IMR-90 (cell line): ENCODE measurements at regions not wholly inside any gene's neighbourhood (a gene's known extent, or its start where the extent isn't known, plus 50 kb on each side); places are given as distances from the start of the nearest gene placed in this dataset.

Source experiments
- ATAC-seq: fragments of 200-7000 bp; cut with Tn5 transposase; 2 replicates; pipeline ENCODE4 v1.9.1; 2020; ENCODE audit warnings: low read depth, mild to moderate bottlenecking, moderate library complexity
- BruUV-seq: library from RNA; stranded (reverse); fragments of 400-500 nt; replicated peaks from 2 replicates; lab custom pipeline; 2021; lab: Mats Ljungman, UMichigan
- CTCF ChIA-PET: fragments of 300-600 bp; formaldehyde crosslinking; extraction: SDS; loops from one replicate; lab custom pipeline; 2021; ENCODE audit warnings: antibody characterized with exemption; lab: Yijun Ruan, JAX
- POLR2A ChIA-PET: fragments of 300-600 bp; sonication (Branson Sonifier 250); formaldehyde crosslinking; loops from one replicate; lab custom pipeline; 2022; ENCODE audit warnings: antibody characterized with exemption; ENCODE audit not compliant: unreplicated experiment; lab: Charles Lee
- DNase-seq: peaks from one replicate; pipeline ENCODE4 v3.0.0; 2013
- H2AFZ ChIP-seq: replicated peaks from 2 replicates; pipeline ENCODE3; 2013; ENCODE audit warnings: low read length, mild to moderate bottlenecking; ENCODE audit not compliant: poor library complexity
- H2AK5ac ChIP-seq: 2 replicates; pipeline ENCODE4 v1.6.1; 2013; ENCODE audit warnings: low read depth, low read length, inconsistent platforms
- H2AK9ac ChIP-seq: replicated peaks from 2 replicates; pipeline ENCODE3; 2013; ENCODE audit warnings: mild to moderate bottlenecking, low read depth, low read length, moderate library complexity; ENCODE audit not compliant: poor library complexity
- H2BK120ac ChIP-seq: 2 replicates; pipeline ENCODE4 v1.6.1; 2013; ENCODE audit warnings: low read depth, low read length, inconsistent platforms
- H2BK15ac ChIP-seq: 3 replicates; pipeline ENCODE4 v1.6.1; 2013; ENCODE audit warnings: low read depth, low read length, inconsistent platforms
- H2BK20ac ChIP-seq: 2 replicates; pipeline ENCODE4 v1.6.1; 2013; ENCODE audit warnings: low read depth, mild to moderate bottlenecking, inconsistent platforms, low read length, moderate library complexity
- H2BK5ac ChIP-seq: 2 replicates; pipeline ENCODE4 v1.6.1; 2013; ENCODE audit warnings: mild to moderate bottlenecking, low read depth, low read length, inconsistent platforms; ENCODE audit not compliant: poor library complexity, severe bottlenecking
- H3K14ac ChIP-seq: replicated peaks from 2 replicates; pipeline ENCODE4 v1.6.1; 2013; ENCODE audit warnings: low read depth, low read length, inconsistent platforms
- H3K18ac ChIP-seq: 2 replicates; pipeline ENCODE4 v1.6.1; 2013; ENCODE audit warnings: low read depth, low read length, control low read depth
- H3K23ac ChIP-seq: 2 replicates; pipeline ENCODE4 v1.6.1; 2013; ENCODE audit warnings: low read depth, low read length, inconsistent platforms
- H3K27ac ChIP-seq: 2 replicates; pipeline ENCODE4 v1.5.1; 2013; ENCODE audit warnings: mild to moderate bottlenecking, control low read depth, low read length; ENCODE audit not compliant: insufficient read depth
- H3K27me3 ChIP-seq: 2 replicates; pipeline ENCODE4 v1.6.1; 2013; ENCODE audit warnings: low read length; ENCODE audit not compliant: control insufficient read depth, insufficient read depth
- H3K36me3 ChIP-seq: 2 replicates; pipeline ENCODE4 v1.6.1; 2013; ENCODE audit warnings: low read length, mixed read lengths; ENCODE audit not compliant: control insufficient read depth, insufficient read depth
- H3K4ac ChIP-seq: 2 replicates; pipeline ENCODE4 v1.6.1; 2013; ENCODE audit warnings: low read depth, low read length, inconsistent platforms
- H3K4me1 ChIP-seq: 2 replicates; pipeline ENCODE4 v1.6.1; 2013; ENCODE audit warnings: low read length, mixed read lengths; ENCODE audit not compliant: control insufficient read depth, insufficient read depth
- H3K4me2 ChIP-seq: 2 replicates; pipeline ENCODE4 v1.6.1; 2013; ENCODE audit warnings: low read depth, mild to moderate bottlenecking, control low read depth, low read length, moderate library complexity
- H3K4me3 ChIP-seq: 2 replicates; pipeline ENCODE4 v1.5.1; 2013; ENCODE audit warnings: low read depth, mild to moderate bottlenecking, control low read depth, low read length, moderate library complexity; ENCODE audit not compliant: insufficient read depth
- H3K56ac ChIP-seq: 2 replicates; pipeline ENCODE4 v1.6.1; 2013; ENCODE audit warnings: low read length, inconsistent platforms; ENCODE audit not compliant: insufficient read depth; ENCODE audit errors: extremely low read depth
- H3K79me1 ChIP-seq, 2 experiments: 2 replicates each; pipeline ENCODE4 v1.6.1; 2013; ENCODE audit warnings: low read length in 2 of 2, inconsistent platforms in 1 of 2, low read depth in 1 of 2
- H3K9ac ChIP-seq: 2 replicates; pipeline ENCODE4 v1.6.1; 2013; ENCODE audit warnings: low read depth, low read length, control low read depth
- H3K9me1 ChIP-seq: 2 replicates; pipeline ENCODE4 v1.6.1; 2013; ENCODE audit warnings: low read length, inconsistent platforms; ENCODE audit not compliant: insufficient read depth
- H3K9me3 ChIP-seq: 2 replicates; pipeline ENCODE4 v1.6.1; 2013; ENCODE audit warnings: low read length; ENCODE audit not compliant: control insufficient read depth, insufficient read depth
- H4K20me1 ChIP-seq: 2 replicates; pipeline ENCODE4 v1.6.1; 2013; ENCODE audit warnings: low read length, inconsistent platforms; ENCODE audit not compliant: insufficient read depth
- H4K5ac ChIP-seq: 2 replicates; pipeline ENCODE4 v1.6.1; 2013; ENCODE audit warnings: mild to moderate bottlenecking, low read depth, low read length, control low read depth
- H4K8ac ChIP-seq, 2 experiments: 2 replicates each; pipeline ENCODE4 v1.6.1; 2013; ENCODE audit warnings: low read depth in 2 of 2, low read length in 2 of 2, control low read depth in 1 of 2, inconsistent platforms in 1 of 2
- H4K91ac ChIP-seq: 2 replicates; pipeline ENCODE4 v1.6.1; 2013; ENCODE audit warnings: low read depth, low read length, inconsistent platforms; ENCODE audit not compliant: insufficient read depth
- BHLHE40 ChIP-seq: fragments of 150-350 bp; IDR thresholded peaks from 2 replicates; pipeline ENCODE4 v1.6.1; 2016; ENCODE audit warnings: mild to moderate bottlenecking, low read depth, low read length
- CEBPB ChIP-seq: IDR thresholded peaks from 2 replicates; pipeline ENCODE4 v1.6.1; 2012; ENCODE audit warnings: low read depth, low read length, improper control_type of control experiment
- CHD1 ChIP-seq: IDR thresholded peaks from 2 replicates; pipeline ENCODE4 v1.6.1; 2012; ENCODE audit warnings: low read depth, low read length, improper control_type of control experiment
- ELK1 ChIP-seq: fragments of 150-350 bp; IDR thresholded peaks from 2 replicates; pipeline ENCODE4 v1.6.1; 2016; ENCODE audit warnings: low read depth, mild to moderate bottlenecking, low read length, moderate library complexity, borderline replicate concordance
- FOS ChIP-seq: fragments of 150-350 bp; IDR thresholded peaks from 2 replicates; pipeline ENCODE4 v1.6.1; 2016; ENCODE audit warnings: low read depth, low read length
- MAZ ChIP-seq: IDR thresholded peaks from 2 replicates; pipeline ENCODE4 v1.6.1; 2012; ENCODE audit warnings: low read depth, mild to moderate bottlenecking, low read length, improper control_type of control experiment, moderate library complexity, borderline replicate concordance
- MXI1 ChIP-seq: IDR thresholded peaks from 2 replicates; pipeline ENCODE4 v1.6.1; 2012; ENCODE audit warnings: low read depth, mild to moderate bottlenecking, low read length, moderate library complexity, borderline replicate concordance
- NFE2L2 ChIP-seq: fragments of 150-350 bp; IDR thresholded peaks from 2 replicates; pipeline ENCODE4 v1.6.1; 2016; ENCODE audit warnings: low read depth, mild to moderate bottlenecking, low read length
- RCOR1 ChIP-seq: IDR thresholded peaks from 2 replicates; pipeline ENCODE4 v1.6.1; 2012; ENCODE audit warnings: mild to moderate bottlenecking, low read length, improper control_type of control experiment; ENCODE audit not compliant: insufficient replicate concordance
- RFX5 ChIP-seq: IDR thresholded peaks from 2 replicates; pipeline ENCODE4 v1.8.0; 2012; ENCODE audit warnings: low read depth, mild to moderate bottlenecking, low read length, moderate library complexity
- SMC3 ChIP-seq: fragments of 150-350 bp; IDR thresholded peaks from 2 replicates; pipeline ENCODE4 v1.6.1; 2016; ENCODE audit warnings: low read depth, mild to moderate bottlenecking, antibody characterized with exemption, low read length, moderate library complexity
- WGBS, 2 experiments: methylation state at CpG; one replicate each; pipeline versions ENCODE4 v1.1.5 to v1.1.7; 2013; ENCODE audit warnings: missing lambda C conversion rate in 2 of 2; ENCODE audit not compliant: insufficient read length in 1 of 2; ENCODE audit errors: extremely low coverage in 2 of 2; 5-methylcytosine and 5-hydroxymethylcytosine counted together
- dilution Hi-C: fragments of 300-500 bp; cut with HindIII; formaldehyde crosslinking; loops from one replicate; pipeline ENCODE4 v1.14.3; 2018; ENCODE audit warnings: low sequenced_read_pairs; ENCODE audit not compliant: unreplicated experiment
- in situ Hi-C: fragments of 300-500 bp; cut with MboI; formaldehyde crosslinking; loops from 3 replicates; pipeline ENCODE4 v1.14.3; 2019; ENCODE audit warnings: low sequenced_read_pairs, inconsistent platforms, mixed read lengths
- intact Hi-C: fragments of 100-400 bp; cut with micrococcal nuclease; formaldehyde crosslinking; loops from 2 replicates; pipeline ENCODE4 v1.10.0; 2022
- TF ChIP-seq, protein P1 (sequence below): fragments of 150-350 bp; IDR thresholded peaks from 2 replicates; pipeline ENCODE4 v1.6.1; 2017; ENCODE audit warnings: mild to moderate bottlenecking, antibody characterized with exemption, low read length, low read depth

DNA sequence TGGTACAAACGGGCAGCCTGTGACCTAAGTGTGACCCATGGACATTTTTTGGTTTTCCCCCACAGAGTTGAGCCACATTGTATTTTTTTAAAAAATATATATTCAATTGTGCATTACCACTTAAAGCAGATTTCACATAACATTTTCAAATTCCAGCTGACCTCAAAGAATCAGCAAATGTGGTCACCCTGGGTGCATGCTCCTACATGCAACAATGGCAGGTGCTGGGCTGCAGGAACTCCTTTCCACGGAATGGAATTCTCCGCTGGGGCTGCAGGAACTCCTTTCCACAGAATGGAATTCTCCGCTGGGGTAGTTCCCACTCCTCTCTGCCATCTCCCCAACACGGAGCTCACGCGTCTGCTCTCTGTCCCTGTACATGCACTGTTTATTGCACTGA, 68.7 kb downstream of the MAP10 start:
- Histone ChIP-seq H3K4me3 (no peak overlapping the region), H3K36me3 (no peaks in the 10 kb centered on the region), H3K27ac (no peak overlapping the region), H4K8ac (no peak overlapping the region), H2AK9ac (no peak overlapping the region), H2AK5ac (no peak overlapping the region), H3K18ac (no peak overlapping the region), H2BK120ac (no peak overlapping the region), H3K27me3 (peaks cover 5% of the 10 kb centered on the region), H3K4me1 (no peaks in the 10 kb centered on the region; the same call in none of the 2 replicates), H3K23ac (no peak overlapping the region), H4K91ac (no peak overlapping the region), H3K4ac (no peak overlapping the region), H3K9ac (no peak overlapping the region), H2BK5ac (no peak overlapping the region), H4K20me1 (no peaks in the 10 kb centered on the region), H2BK15ac (no peak overlapping the region), H3K9me3 (no peaks in the 10 kb centered on the region), H3K4me2 (no peak overlapping the region), H2BK20ac (no peak overlapping the region), H2AFZ (no peak overlapping the region), H3K9me1 (no peaks in the 10 kb centered on the region), H3K56ac (no peak overlapping the region), H4K5ac (no peak overlapping the region), H3K79me1 (no peaks in the 10 kb centered on the region), H3K14ac (no peak overlapping the region)
- in situ Hi-C loops (no loop called here), dilution Hi-C loops (no loop called here), intact Hi-C loops (no loop called here)
- no CpG with 5 or more reads among the region's 7 CpGs for WGBS, 2 experiments
- CTCF ChIA-PET: no interaction called here
- TF ChIP-seq RCOR1: no peak
- TF ChIP-seq, protein P1, sequence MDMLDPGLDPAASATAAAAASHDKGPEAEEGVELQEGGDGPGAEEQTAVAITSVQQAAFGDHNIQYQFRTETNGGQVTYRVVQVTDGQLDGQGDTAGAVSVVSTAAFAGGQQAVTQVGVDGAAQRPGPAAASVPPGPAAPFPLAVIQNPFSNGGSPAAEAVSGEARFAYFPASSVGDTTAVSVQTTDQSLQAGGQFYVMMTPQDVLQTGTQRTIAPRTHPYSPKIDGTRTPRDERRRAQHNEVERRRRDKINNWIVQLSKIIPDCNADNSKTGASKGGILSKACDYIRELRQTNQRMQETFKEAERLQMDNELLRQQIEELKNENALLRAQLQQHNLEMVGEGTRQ: no peak
- no peak for TF ChIP-seq FOS
- no peak for TF ChIP-seq MXI1
- TF ChIP-seq SMC3: no peak
- no peak for TF ChIP-seq BHLHE40
- no peak for TF ChIP-seq ELK1
- TF ChIP-seq CEBPB: no peak
- TF ChIP-seq CHD1: no peak
- TF ChIP-seq RFX5: no peak
- TF ChIP-seq MAZ: no peak
- no peak for TF ChIP-seq NFE2L2
- no TSS peak for BruUV-seq
- ATAC-seq (no peak), DNase-seq (no peak)
- POLR2A ChIA-PET: no interaction called here
